ENCODE measurements at regions not wholly inside any gene's neighbourhood (a gene's known extent, or its start where the extent isn't known, plus 50 kb on each side); places are given as distances from the start of the nearest gene placed in this dataset.

GRCh38 chr7:116148108-116148507 lies 62.2 kb upstream of the TES start:
- TF ChIP-seq POLR2A (IDR thresholded peaks at IDR 0.05; ENCODE audit: low read length) (no peak), GATA1 (IDR thresholded peaks at IDR 0.05; ENCODE audit: low read depth, low read length) (no peak)
